Kidney (tissue), 13 donors: ENCODE measurements at regions not wholly inside any gene's neighbourhood (a gene's known extent, or its start where the extent isn't known, plus 50 kb on each side); places are given as distances from the start of the nearest gene placed in this dataset.

Experiments used
- DNase-seq, 5 donors: peaks; one replicate each; pipeline ENCODE4 v3.0.0-alpha.2; 2013 to 2020
- FAIRE-seq: peaks from 2 replicates; lab custom pipeline; 2012; peaks lifted over from hg19 to GRCh38; lab: Jason Lieb, UNC
- H3K27ac ChIP-seq, 2 donors: one replicate each; pipeline ENCODE4 v1.7.0; 2013; ENCODE audit warnings: low read depth in 2 of 2, low read length in 2 of 2, inconsistent platforms in 1 of 2
- H3K27me3 ChIP-seq: one replicate; pipeline ENCODE4 v1.7.1; 2013; ENCODE audit warnings: low read length, inconsistent platforms; ENCODE audit not compliant: control insufficient read depth, insufficient read depth
- H3K36me3 ChIP-seq, 3 donors: one replicate each; pipeline versions ENCODE4 v1.7.0 to v1.7.1; 2013; ENCODE audit warnings: low read length in 3 of 3, control low read depth in 1 of 3, inconsistent platforms in 1 of 3; ENCODE audit not compliant: insufficient read depth in 3 of 3, control insufficient read depth in 2 of 3
- H3K4me1 ChIP-seq, 3 donors: one replicate each; pipeline versions ENCODE4 v1.7.0 to v1.7.1; 2013; ENCODE audit warnings: low read length in 3 of 3, inconsistent platforms in 1 of 3, low read depth in 1 of 3; ENCODE audit not compliant: control insufficient read depth in 2 of 3, insufficient read depth in 2 of 3
- H3K4me3 ChIP-seq, 3 donors: one replicate each; pipeline versions ENCODE4 v1.7.0 to v1.8.1; 2013; ENCODE audit warnings: low read length in 3 of 3, control low read depth in 1 of 3, inconsistent platforms in 1 of 3
- H3K9ac ChIP-seq, 3 donors: one replicate each; pipeline versions ENCODE4 v1.7.0 to v1.7.1; 2013; ENCODE audit warnings: low read length in 3 of 3, control low read depth in 1 of 3, inconsistent platforms in 1 of 3
- H3K9me3 ChIP-seq, 3 donors: one replicate each; pipeline versions ENCODE4 v1.7.0 to v1.7.1; 2013; ENCODE audit warnings: low read length in 3 of 3, control low read depth in 1 of 3, inconsistent platforms in 1 of 3; ENCODE audit not compliant: control insufficient read depth in 2 of 3, insufficient read depth in 1 of 3
- CTCF ChIP-seq: IDR thresholded peaks from 3 replicates; pipeline ENCODE4 v1.5.1; 2012; ENCODE audit warnings: mild to moderate bottlenecking, moderate library complexity, borderline replicate concordance; ENCODE audit not compliant: insufficient read depth; ENCODE audit errors: extremely low read depth
- intact Hi-C: fragments of 100-400 bp; cut with DNase I; formaldehyde crosslinking; loops from one replicate; pipeline ENCODE4 v1.11.1; 2022
- donor health status: control.
- donor health status: control.
- donor health status: control.
- donor health status: control.
- donor health status: control.
- donor health status: DM: yes; HTN: yes; CAD: no.
- donor health status: Normal renal cell carcinoma (clear cell type).

GRCh38 chr6:50318536-50318935 is 268.8 kb upstream of the DEFB112 start:
- no peak for TF ChIP-seq CTCF
- intact Hi-C loops, result no loop called here

DNA sequence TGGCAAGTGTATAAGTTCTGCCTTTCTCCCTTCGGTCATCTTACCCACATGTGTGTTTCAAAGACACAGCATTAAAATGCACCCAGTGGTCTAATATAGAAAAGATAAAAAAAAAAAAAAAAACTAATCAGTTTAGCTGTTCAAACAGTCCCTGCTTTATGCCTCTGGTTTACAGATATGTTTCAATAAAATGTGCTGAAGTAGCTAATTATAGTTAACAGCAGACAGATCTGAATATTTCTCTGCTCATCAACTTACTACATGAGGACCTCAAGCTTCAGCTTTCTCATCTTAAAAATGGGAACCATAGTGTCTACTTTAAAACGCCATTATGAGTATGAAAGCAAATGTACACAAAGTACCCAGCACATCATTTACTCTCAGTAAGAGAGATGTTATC is 280.6 kb upstream of the DEFB112 start:
- DNase-seq, result no peak
- Histone ChIP-seq H3K4me3 (no peak overlapping the region), H3K9ac (no peak overlapping the region), H3K27ac (no peak overlapping the region), H3K27me3 (no peaks in the 10 kb centered on the region), H3K4me1 (no peaks in the 10 kb centered on the region), H3K9me3 (peaks cover 0 to 3% (median 0%) of the 10 kb centered on the region in 3 donors), H3K36me3 (no peaks in the 10 kb centered on the region)
- intact Hi-C loops, result no loop called here
- FAIRE-seq, result no peak
- TF ChIP-seq CTCF, result no peak

More at GRCh38 chr6:50318536-50318935, 268.8 kb upstream of the DEFB112 start:
- Histone ChIP-seq H3K9me3 (no peaks in the 10 kb centered on the region), H3K4me1 (no peaks in the 10 kb centered on the region), H3K27ac (no peak overlapping the region), H3K4me3 (no peak overlapping the region), H3K36me3 (no peaks in the 10 kb centered on the region), H3K9ac (no peak overlapping the region), H3K27me3 (no peaks in the 10 kb centered on the region)
- DNase-seq (no peak), FAIRE-seq (no peak)

DNA sequence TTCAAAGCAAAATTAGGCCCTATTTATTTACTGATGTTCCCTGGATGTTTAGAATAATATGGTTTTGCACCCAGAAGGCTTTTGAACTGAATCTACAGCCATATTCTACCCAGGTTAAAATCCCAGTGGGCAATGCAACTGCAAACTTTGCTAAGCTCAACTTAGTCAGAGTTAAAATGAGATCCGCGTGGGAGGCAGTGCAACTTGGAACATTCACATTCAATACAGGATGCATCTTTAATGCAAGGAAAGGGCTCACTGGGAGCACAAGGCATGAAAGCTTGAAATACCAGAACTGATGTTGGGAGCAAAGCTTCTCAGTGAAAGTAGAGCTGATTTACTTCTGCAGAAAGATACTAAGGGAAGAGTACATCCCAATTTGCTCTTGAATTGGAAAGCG is 281.2 kb upstream of the DEFB112 start:
- H3K27ac ChIP-seq, result no peak overlapping the region
- no peak overlapping the region for H3K9ac ChIP-seq
- FAIRE-seq (no peak), DNase-seq (no peak)
- no peak overlapping the region for H3K4me3 ChIP-seq
- no peak for TF ChIP-seq CTCF
- intact Hi-C loops, result no loop called here
- peaks cover 0 to 3% (median 0%) of the 10 kb centered on the region in 3 donors for H3K9me3 ChIP-seq
- no peaks in the 10 kb centered on the region for H3K27me3 ChIP-seq
- no peaks in the 10 kb centered on the region for H3K36me3 ChIP-seq
- no peaks in the 10 kb centered on the region for H3K4me1 ChIP-seq

GRCh38 chr6:50333696-50334095 is 284.0 kb upstream of the DEFB112 start:
- no peaks in the 10 kb centered on the region for H3K4me1 ChIP-seq
- intact Hi-C loops, result no loop called here
- no peaks in the 10 kb centered on the region for H3K27me3 ChIP-seq
- TF ChIP-seq CTCF, result no peak
- H3K4me3 ChIP-seq, result no peak overlapping the region
- FAIRE-seq (no peak), DNase-seq (no peak)
- no peak overlapping the region for H3K9ac ChIP-seq
- no peak overlapping the region for H3K27ac ChIP-seq
- no peaks in the 10 kb centered on the region for H3K36me3 ChIP-seq
- H3K9me3 ChIP-seq, result no peaks in the 10 kb centered on the region
